GM18868 (cell line): ENCODE measurements at regions not wholly inside any gene's neighbourhood (a gene's known extent, or its start where the extent isn't known, plus 50 kb on each side); places are given as distances from the start of the nearest gene placed in this dataset.
"Not testable (repeated sequence)": the region's sequence is repeated elsewhere in the genome, so short reads cannot be mapped to it uniquely, and the experiment has no call there.

Experiments used
- ATAC-seq: cut with Tn5 transposase; IDR thresholded peaks from one replicate; pipeline ENCODE4 v1.9.1; 2021; ENCODE audit warnings: mild to moderate bottlenecking, moderate library complexity; ENCODE audit not compliant: unreplicated experiment

- no peak for ATAC-seq
Measured at GRCh38 chr11:92591521-92591920, 366.9 kb downstream of the FAT3 start.

DNA sequence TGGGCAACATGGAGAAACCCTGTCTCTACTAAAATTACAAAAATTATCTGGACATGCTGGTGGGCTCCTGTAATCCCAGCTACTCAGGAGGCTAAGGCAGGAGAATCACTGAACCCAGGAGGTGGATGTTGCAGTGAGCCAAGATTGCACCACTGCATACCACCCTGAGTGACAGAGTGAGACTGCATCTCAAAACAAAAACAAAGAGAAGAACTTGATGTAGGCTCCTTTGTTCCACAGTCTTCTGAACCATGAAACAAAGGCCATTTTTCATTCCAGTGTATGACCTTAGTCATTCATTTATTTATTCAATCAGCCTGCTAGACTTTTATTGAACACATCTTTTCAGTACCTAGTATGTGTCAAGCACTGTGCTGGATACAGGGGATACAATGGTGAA is 369.6 kb downstream of the FAT3 start:
- no peak for ATAC-seq

- no peak for ATAC-seq
Measured at GRCh38 chr11:92595052-92595451, 370.4 kb downstream of the FAT3 start.

- ATAC-seq: no peak
Measured at GRCh38 chr11:92596596-92597317, 372.1 kb downstream of the FAT3 start.

- ATAC-seq: no peak
Measured at GRCh38 chr11:92601048-92601447, 368.4 kb upstream of the MTNR1B start.

DNA sequence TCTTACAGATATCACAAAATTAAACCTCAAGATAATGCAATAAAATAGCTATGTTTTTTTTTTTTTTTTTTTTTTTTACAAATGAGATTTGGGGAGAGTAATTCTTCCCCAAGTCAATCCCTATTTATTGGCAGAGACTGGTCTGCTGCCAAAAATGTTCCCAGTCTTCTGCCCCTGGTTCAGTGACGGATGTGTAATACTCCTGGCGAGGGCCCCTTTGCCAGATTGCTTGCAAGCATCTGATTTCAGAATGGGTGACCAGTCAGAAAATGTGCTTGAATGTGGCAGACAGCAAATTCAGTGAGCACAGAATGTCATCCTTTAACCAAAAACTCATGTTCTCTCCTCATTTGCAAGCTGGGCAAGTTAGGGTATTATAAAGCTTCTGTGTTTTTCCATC is 363.8 kb upstream of the MTNR1B start:
- no peak for ATAC-seq

DNA sequence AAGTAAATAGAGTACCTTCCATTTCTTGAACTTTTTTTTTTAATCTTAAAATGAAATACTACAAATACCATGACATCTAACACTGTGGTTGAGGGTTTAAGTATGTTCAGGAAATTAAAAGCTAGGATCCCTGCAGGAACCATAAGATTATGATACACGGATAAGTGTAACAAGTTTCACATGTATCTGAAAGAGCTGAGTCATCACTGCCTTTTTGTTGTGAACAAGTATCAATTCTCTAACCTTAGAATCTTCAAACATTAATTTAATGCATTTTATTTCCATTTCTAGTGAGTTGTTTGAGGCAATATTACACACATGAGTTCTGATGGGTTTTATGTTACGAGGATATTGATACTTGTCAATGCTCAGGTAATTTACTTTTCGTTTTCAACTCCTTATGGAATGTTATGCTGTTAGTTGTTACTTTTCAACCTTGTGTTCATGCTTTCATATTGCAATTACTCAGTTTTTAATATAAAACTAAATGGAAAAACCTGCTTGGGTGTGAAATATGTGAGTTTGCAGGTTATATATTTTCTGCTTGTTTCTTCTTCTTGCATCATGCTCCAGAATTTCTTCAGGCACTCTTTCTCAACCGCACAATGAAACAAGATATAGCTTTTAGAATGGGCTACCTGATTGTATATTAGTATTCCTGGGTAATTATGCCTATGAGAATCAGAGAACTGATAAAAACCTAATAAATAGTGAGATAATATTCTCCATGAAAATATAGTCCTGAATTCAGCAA is 361.3 kb upstream of the MTNR1B start:
- no peak for ATAC-seq

GRCh38 chr11:92611157-92611556 is 358.3 kb upstream of the MTNR1B start:
- ATAC-seq: no peak

GRCh38 chr11:92618020-92618419 is 351.4 kb upstream of the MTNR1B start:
- not testable (repeated sequence) for ATAC-seq

DNA sequence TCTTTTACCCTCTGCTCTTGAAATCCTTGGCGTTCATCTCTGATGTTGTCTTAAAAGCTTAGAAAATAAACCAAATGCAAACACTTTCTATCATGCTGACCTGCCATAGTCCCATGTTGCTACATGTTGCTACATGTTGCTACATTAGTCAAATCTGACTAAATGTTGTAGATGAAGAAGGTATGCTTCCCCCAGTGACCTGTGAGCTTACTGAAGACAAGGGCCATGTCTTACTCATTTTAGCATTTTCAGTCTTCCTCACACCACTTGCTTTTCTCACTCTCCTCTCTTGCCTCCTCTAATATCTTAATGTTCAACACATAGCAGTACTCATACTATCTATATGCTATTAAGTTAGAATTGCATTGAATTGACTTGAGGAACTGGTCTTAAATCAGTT is 346.4 kb upstream of the MTNR1B start:
- ATAC-seq: no peak

DNA sequence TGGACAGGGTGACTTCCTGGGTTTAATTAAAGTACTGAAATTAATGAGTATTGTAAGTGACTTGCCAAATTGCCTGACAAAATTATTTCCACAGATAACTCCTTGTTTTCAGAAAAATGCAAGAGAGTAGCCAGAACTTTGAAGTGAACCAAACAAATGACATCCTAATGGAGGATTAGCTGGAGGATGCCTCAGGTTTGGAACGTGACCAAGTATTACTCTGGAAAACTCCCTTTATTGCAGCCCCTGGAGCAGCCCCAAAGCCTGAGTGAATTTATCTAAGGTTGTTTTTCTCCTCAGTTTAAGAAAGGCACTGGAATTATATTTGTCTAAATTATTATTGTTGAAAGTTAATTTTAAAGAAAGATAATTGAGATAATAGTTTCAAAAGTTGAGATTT is 343.6 kb upstream of the MTNR1B start:
- no peak for ATAC-seq

GRCh38 chr11:92626624-92627023 is 342.8 kb upstream of the MTNR1B start:
- no peak for ATAC-seq

- no peak for ATAC-seq
Measured at GRCh38 chr11:92627615-92628256, 341.7 kb upstream of the MTNR1B start.

- no peak for ATAC-seq
Measured at GRCh38 chr11:92628401-92629292, 340.8 kb upstream of the MTNR1B start.

- no peak for ATAC-seq
Measured at GRCh38 chr11:92632495-92632894, 337.0 kb upstream of the MTNR1B start.

DNA sequence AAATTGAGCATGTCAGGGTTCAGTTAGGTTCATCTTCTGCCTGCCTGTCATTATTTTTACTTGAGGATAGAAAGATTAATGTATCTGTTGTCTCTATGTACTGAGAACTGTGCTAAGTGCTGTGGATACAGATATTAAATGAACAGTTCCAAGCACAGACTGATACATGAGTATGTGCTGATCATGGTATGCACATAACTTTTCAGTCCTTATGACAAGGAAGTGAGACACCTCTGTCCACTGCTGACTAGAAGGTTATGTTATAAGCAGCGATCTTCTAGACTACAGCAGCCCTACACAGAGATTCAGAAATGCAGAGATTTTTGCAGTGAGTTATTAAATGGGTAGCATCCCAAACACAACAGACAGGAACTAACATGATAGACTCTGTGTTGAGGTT is 335.6 kb upstream of the MTNR1B start:
- ATAC-seq: no peak

DNA sequence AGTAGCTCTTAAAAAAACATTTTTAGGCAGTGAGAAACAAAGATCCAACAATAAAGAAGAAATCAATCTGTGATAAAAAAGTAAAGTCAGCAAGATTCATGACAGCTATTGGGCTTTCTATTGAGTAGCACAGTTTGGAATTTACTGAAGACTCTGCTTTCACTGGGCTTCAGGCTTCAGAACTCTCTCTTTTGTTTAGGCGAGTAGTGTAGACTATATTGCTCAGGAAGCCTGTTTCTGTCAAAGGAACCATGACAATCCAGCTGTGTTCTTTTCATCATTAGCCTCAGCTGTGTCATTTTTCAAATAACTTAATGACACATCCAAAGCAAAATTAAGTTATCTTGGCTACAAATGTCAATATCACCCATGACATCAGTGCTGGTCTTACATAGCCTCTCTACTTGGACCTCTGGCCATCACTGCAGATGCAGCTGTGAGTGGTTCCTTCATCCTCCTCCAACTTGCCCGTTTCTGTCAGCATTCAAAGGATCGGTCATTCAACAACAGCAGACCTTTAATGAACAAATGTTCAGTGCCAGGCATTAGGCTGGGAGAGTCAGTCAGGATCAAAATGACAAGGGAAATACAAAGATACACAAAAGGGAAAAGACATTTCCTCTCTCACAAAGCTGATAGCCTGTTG is 332.8 kb upstream of the MTNR1B start:
- ATAC-seq: no peak

GRCh38 chr11:92638678-92639077 is 330.8 kb upstream of the MTNR1B start:
- no peak for ATAC-seq

- no peak for ATAC-seq
Measured at GRCh38 chr11:92642177-92642931, 327.1 kb upstream of the MTNR1B start.

DNA sequence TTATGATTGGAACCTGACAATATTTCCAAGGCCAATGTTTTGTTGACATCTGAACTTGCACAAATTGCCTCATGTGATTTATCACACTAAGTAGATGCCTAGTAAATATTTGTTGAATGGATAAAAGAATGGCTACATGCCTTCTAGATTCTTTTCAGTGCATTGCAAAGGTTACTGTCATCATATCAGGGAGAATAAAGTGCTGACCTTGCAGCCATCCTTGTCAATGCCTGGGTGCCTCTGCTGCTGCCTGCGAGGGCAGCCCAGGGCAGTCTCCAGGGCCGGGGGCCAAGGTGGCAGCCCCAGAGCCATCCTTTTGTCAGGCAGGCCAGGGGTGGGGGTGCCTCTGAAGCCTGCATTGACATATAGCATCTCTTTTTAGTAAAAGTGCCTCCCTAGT is 325.6 kb upstream of the MTNR1B start:
- ATAC-seq: no peak
